ENCODE measurements at regions not wholly inside any gene's neighbourhood (a gene's known extent, or its start where the extent isn't known, plus 50 kb on each side); places are given as distances from the start of the nearest gene placed in this dataset.

DNA sequence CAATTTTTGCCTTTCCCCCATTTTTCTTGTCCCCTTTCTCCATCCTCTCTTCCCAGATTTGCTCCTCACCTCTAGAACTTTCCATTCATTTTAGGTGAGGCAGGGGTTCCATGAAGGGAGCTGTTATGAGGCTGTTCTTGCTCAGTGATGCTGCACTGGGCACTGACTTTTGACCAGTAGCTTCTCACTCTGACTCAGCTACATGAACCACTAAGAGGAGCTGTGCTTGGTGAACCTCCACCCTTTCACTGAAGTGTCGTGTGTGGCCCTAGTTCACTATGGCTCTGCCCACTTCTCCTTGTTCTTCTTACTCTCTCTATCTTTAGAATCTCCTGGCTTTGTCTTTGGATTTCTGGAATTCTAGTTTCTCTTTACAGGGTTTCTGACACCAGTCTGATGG is 73.4 kb upstream of the ADRA1D start:
- TF ChIP-seq, protein P1, sequence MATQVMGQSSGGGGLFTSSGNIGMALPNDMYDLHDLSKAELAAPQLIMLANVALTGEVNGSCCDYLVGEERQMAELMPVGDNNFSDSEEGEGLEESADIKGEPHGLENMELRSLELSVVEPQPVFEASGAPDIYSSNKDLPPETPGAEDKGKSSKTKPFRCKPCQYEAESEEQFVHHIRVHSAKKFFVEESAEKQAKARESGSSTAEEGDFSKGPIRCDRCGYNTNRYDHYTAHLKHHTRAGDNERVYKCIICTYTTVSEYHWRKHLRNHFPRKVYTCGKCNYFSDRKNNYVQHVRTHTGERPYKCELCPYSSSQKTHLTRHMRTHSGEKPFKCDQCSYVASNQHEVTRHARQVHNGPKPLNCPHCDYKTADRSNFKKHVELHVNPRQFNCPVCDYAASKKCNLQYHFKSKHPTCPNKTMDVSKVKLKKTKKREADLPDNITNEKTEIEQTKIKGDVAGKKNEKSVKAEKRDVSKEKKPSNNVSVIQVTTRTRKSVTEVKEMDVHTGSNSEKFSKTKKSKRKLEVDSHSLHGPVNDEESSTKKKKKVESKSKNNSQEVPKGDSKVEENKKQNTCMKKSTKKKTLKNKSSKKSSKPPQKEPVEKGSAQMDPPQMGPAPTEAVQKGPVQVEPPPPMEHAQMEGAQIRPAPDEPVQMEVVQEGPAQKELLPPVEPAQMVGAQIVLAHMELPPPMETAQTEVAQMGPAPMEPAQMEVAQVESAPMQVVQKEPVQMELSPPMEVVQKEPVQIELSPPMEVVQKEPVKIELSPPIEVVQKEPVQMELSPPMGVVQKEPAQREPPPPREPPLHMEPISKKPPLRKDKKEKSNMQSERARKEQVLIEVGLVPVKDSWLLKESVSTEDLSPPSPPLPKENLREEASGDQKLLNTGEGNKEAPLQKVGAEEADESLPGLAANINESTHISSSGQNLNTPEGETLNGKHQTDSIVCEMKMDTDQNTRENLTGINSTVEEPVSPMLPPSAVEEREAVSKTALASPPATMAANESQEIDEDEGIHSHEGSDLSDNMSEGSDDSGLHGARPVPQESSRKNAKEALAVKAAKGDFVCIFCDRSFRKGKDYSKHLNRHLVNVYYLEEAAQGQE (IDR thresholded peaks at IDR 0.05; ENCODE audit: low read depth, low read length), result no peak
- TF ChIP-seq, protein P2, sequence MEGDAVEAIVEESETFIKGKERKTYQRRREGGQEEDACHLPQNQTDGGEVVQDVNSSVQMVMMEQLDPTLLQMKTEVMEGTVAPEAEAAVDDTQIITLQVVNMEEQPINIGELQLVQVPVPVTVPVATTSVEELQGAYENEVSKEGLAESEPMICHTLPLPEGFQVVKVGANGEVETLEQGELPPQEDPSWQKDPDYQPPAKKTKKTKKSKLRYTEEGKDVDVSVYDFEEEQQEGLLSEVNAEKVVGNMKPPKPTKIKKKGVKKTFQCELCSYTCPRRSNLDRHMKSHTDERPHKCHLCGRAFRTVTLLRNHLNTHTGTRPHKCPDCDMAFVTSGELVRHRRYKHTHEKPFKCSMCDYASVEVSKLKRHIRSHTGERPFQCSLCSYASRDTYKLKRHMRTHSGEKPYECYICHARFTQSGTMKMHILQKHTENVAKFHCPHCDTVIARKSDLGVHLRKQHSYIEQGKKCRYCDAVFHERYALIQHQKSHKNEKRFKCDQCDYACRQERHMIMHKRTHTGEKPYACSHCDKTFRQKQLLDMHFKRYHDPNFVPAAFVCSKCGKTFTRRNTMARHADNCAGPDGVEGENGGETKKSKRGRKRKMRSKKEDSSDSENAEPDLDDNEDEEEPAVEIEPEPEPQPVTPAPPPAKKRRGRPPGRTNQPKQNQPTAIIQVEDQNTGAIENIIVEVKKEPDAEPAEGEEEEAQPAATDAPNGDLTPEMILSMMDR (IDR thresholded peaks at IDR 0.05), result no peak
- no peak for TF ChIP-seq EZH2phosphoT487 (IDR thresholded peaks at IDR 0.05; ENCODE audit: borderline replicate concordance, low read depth)
- no peak for TF ChIP-seq EP300 (IDR thresholded peaks at IDR 0.05; ENCODE audit: borderline replicate concordance in 1 of 2, low read depth in 1 of 2, low read length in 1 of 2)
- no peak for TF ChIP-seq RFX5 (IDR thresholded peaks at IDR 0.05; ENCODE audit: low read length)
- TF ChIP-seq SIN3A (IDR thresholded peaks at IDR 0.05; ENCODE audit: borderline replicate concordance, low read depth, low read length), result no peak
- TF ChIP-seq POLR2AphosphoS5 (IDR thresholded peaks at IDR 0.05; ENCODE audit: low read depth, low read length), result no peak
- TF ChIP-seq RXRA (IDR thresholded peaks at IDR 0.05; ENCODE audit: borderline replicate concordance, low read depth), result no peak
- no peak for TF ChIP-seq RCOR1 (IDR thresholded peaks at IDR 0.05; ENCODE audit: low read length)
- TF ChIP-seq ELF1 (IDR thresholded peaks at IDR 0.05), result no peak
- TF ChIP-seq YY1 (IDR thresholded peaks at IDR 0.05; ENCODE audit: low read depth), result no peak
- no peak for TF ChIP-seq GABPA (IDR thresholded peaks at IDR 0.05; ENCODE audit: low read depth)
- no peak for TF ChIP-seq JUND (IDR thresholded peaks at IDR 0.05)

Measured in SK-N-SH (cell line).